ENCODE measurements at regions not wholly inside any gene's neighbourhood (a gene's known extent, or its start where the extent isn't known, plus 50 kb on each side); places are given as distances from the start of the nearest gene placed in this dataset.
"Not testable (repeated sequence)": the region's sequence is repeated elsewhere in the genome, so short reads cannot be mapped to it uniquely, and the experiment has no call there.

DNA sequence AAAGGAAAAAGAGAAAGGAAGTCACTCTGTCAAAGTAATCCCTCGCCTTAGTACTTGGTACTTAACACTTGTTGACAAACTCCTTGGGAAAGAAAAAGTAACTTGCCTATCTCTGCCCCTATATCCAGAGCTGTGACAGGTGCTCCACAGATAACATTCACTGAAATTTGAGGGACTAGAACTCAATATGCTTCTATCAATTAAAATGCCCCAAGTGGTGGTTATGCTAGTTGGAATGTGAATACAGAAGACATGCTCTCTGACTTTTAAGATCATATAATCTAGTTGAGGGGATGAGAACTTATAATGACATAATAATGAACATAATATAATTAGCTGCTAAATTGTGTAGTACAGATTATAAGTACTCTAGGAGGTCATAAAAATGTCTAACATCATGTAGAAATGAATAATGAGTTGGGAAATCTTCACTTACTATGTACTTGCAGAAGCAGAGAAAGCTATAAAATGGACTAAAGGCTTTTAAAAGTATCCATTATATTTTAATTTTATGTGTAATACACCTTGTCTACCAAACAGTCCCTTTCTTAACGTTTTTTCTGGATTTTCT, 153.1 kb upstream of the CCDC54 start:
- Histone ChIP-seq H3K9me2 (no peaks in the 10 kb centered on the region), H3K9ac (no peak overlapping the region), H2AFZ (ENCODE audit: low read depth) (no peak overlapping the region), H3K27me3 (ENCODE audit: insufficient read depth) (no peaks in the 10 kb centered on the region), H3K4me3 (ENCODE audit: low read depth in 2 of 2, low read length in 1 of 2) (no peak overlapping the region), H3K36me3 (replicated peaks in 1 of 2; ENCODE audit: control insufficient read depth in 1 of 2, insufficient read depth in 2 of 2, low read length in 1 of 2) (no peaks in the 10 kb centered on the region), H3K4me2 (no peak overlapping the region), H3K27ac (ENCODE audit: low read depth in 2 of 2, low read length in 1 of 2) (no peak overlapping the region), H3K79me2 (ENCODE audit: insufficient read depth) (no peaks in the 10 kb centered on the region), H3K9me3 (no peaks in the 10 kb centered on the region), H4K20me1 (ENCODE audit: insufficient read depth) (no peaks in the 10 kb centered on the region), H3K4me1 (ENCODE audit: control insufficient read depth in 1 of 2, insufficient read depth in 2 of 2, low read depth in 1 of 2, low read length in 1 of 2) (peaks cover 0 to 9% of the 10 kb centered on the region in 2 experiments; a peak in 2 of 4 replicates), H3F3A (replicated peaks; ENCODE audit: insufficient read depth) (peaks cover 9% of the 10 kb centered on the region)
- TF ChIP-seq RAD21 (IDR thresholded peaks at IDR 0.05; ENCODE audit: low read length) (no peak), RFX5 (IDR thresholded peaks at IDR 0.05; ENCODE audit: low read length) (no peak), GABPA (IDR thresholded peaks at IDR 0.05; ENCODE audit: low read depth) (no peak), FOXM1 (IDR thresholded peaks at IDR 0.05; ENCODE audit: low read depth) (no peak), YY1 (IDR thresholded peaks at IDR 0.05; ENCODE audit: low read depth) (no peak), GATA2 (CRISPR knock-in tag; IDR thresholded peaks at IDR 0.05) (no peak)
- POLR2A ChIA-PET: no interaction called here
- 65% methylated on average over 2 of the region's 2 CpGs for WGBS (ENCODE audit: low lambda C conversion rate)
- DNase-seq: no peak
- CTCF ChIA-PET: interaction anchor here (3.7 kb wide), 1 partner anchor 12 kb away, joined by 18 read pairs; no protein-coding TSS in a partner anchor

GRCh38 chr3:107227091-107227490, 150.1 kb upstream of the CCDC54 start:
- TF ChIP-seq FOSL2 (IDR thresholded peaks at IDR 0.05; ENCODE audit: borderline replicate concordance, low read depth) (peak; percentile 39; the same call in 1 of the 2 replicates), TCF12 (IDR thresholded peaks at IDR 0.05) (no peak), CHD2 (IDR thresholded peaks at IDR 0.05; ENCODE audit: low read length, partially characterized antibody) (no peak)
- Histone ChIP-seq H3K27me3 (ENCODE audit: insufficient read depth) (no peaks in the 10 kb centered on the region), H3K27ac (ENCODE audit: low read depth in 2 of 2, low read length in 1 of 2) (no peak overlapping the region), H3K4me1 (ENCODE audit: control insufficient read depth in 1 of 2, insufficient read depth in 2 of 2, low read depth in 1 of 2, low read length in 1 of 2) (0 out of 4 replicates have a peak, but pooled peaks cover 0 to 8% of the 10 kb centered on the region in 2 experiments), H2AFZ (ENCODE audit: low read depth) (no peak overlapping the region), H3K9ac (no peak overlapping the region), H3K4me3 (ENCODE audit: low read depth in 2 of 2, low read length in 1 of 2) (no peak overlapping the region), H4K20me1 (ENCODE audit: insufficient read depth) (no peaks in the 10 kb centered on the region), H3F3A (replicated peaks; ENCODE audit: insufficient read depth) (peaks cover 8% of the 10 kb centered on the region), H3K4me2 (no peak overlapping the region), H3K79me2 (ENCODE audit: insufficient read depth) (no peaks in the 10 kb centered on the region), H3K9me2 (no peaks in the 10 kb centered on the region), H3K36me3 (replicated peaks in 1 of 2; ENCODE audit: control insufficient read depth in 1 of 2, insufficient read depth in 2 of 2, low read length in 1 of 2) (no peaks in the 10 kb centered on the region), H3K9me3 (no peaks in the 10 kb centered on the region)
- ChIA-PET CTCF (interaction anchor here (1.0 to 3.7 kb wide), 2 partner anchors 9 to 45 kb away, joined by 5 to 18 read pairs; no protein-coding TSS in a partner anchor), POLR2A (no interaction called here)
- WGBS (ENCODE audit: low lambda C conversion rate): 81% methylated on average over 1 of the region's 1 CpG
- no peak for DNase-seq

DNA sequence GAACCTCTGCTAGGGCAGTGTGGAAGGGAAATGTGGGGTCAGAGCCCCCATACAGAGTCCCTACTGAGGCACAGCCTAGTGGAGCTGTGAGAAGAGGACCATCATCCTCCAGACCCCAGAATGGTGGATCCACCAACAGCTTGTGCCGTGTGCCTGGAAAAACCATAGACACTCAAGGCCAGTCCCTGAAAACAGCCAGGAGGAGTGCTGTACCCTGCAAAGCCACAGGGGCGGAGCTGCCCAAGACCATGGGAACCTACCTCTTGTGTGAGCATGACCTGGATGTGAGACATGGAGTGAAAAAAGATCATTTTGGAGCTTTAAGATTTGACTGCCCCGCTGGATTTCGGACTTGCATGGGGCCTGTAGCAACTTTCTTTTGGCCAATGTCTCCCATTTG, 143.4 kb upstream of the CCDC54 start:
- ChIA-PET POLR2A (interaction anchor here (1.9 kb wide), 1 partner anchor 197 kb away, joined by 6 read pairs; no protein-coding TSS in a partner anchor), CTCF (interaction anchor here (1.0 to 5.5 kb wide), 6 partner anchors 14 to 693 kb away, joined by 3 to 53 read pairs (median 8); no protein-coding TSS in a partner anchor)
- H3K4me1 ChIP-seq (ENCODE audit: control insufficient read depth in 1 of 2, insufficient read depth in 2 of 2, low read depth in 1 of 2, low read length in 1 of 2); H3F3A ChIP-seq (replicated peaks; ENCODE audit: insufficient read depth); DNase-seq; H3K4me3 ChIP-seq (ENCODE audit: low read depth in 2 of 2, low read length in 1 of 2); H3K9ac ChIP-seq; H2AFZ ChIP-seq (ENCODE audit: low read depth); H3K27me3 ChIP-seq (ENCODE audit: insufficient read depth); H3K9me2 ChIP-seq; H4K20me1 ChIP-seq (ENCODE audit: insufficient read depth); H3K79me2 ChIP-seq (ENCODE audit: insufficient read depth); H3K36me3 ChIP-seq (replicated peaks in 1 of 2; ENCODE audit: control insufficient read depth in 1 of 2, insufficient read depth in 2 of 2, low read length in 1 of 2); H3K27ac ChIP-seq (ENCODE audit: low read depth in 2 of 2, low read length in 1 of 2); H3K4me2 ChIP-seq; H3K9me3 ChIP-seq: not testable (repeated sequence)
- 82% methylated on average over 4 of the region's 4 CpGs for WGBS (ENCODE audit: low lambda C conversion rate)

Measured in SK-N-SH (cell line).